ENCODE measurements at regions not wholly inside any gene's neighbourhood (a gene's known extent, or its start where the extent isn't known, plus 50 kb on each side); places are given as distances from the start of the nearest gene placed in this dataset.

DNA sequence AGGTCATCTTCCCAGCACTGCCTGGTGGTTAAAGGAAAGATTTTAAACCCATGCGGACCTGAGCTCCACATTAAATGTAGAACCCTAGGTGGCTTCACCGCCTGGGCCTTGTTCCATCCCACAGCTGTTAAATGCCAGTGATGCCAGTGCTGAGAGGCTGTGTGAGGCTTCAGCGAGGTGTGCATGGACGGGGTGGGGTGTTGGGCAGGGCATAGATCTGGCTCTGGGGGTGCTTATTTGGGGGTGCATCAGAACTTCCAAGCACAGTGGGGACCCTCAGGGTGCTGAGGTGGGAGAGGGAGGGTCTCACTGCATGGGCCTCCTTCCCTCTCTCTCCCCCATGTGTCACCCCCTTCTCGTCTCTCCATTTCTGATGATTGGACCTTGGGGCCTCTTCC, 90.1 kb upstream of the B3GAT1 start:
- Histone ChIP-seq H2AFZ (ENCODE audit: low read depth, low read length, poor library complexity, severe bottlenecking) (no peak overlapping the region), H3K27ac (ENCODE audit: low read depth, low read length) (no peak overlapping the region), H3K4me3 (replicated peaks in 1 of 2; ENCODE audit: low read depth in 1 of 2, low read length in 2 of 2) (no peak overlapping the region), H3K9me3 (ENCODE audit: control insufficient read depth in 1 of 2, insufficient read depth in 1 of 2, low read depth in 1 of 2, low read length in 2 of 2) (no peaks in the 10 kb centered on the region), H3K79me2 (ENCODE audit: insufficient read depth, low read length) (no peaks in the 10 kb centered on the region), H3K4me2 (ENCODE audit: low read length) (no peak overlapping the region), H3K4me1 (ENCODE audit: control insufficient read depth in 1 of 2, insufficient read depth in 2 of 2, low read length in 2 of 2) (no peaks in the 10 kb centered on the region), H3K9ac (ENCODE audit: low read length) (no peak overlapping the region), H3K36me3 (ENCODE audit: control insufficient read depth in 1 of 2, insufficient read depth in 2 of 2, low read length in 2 of 2) (no peaks in the 10 kb centered on the region), H3K9me2 (ENCODE audit: insufficient read depth) (no peaks in the 10 kb centered on the region), H3K27me3 (ENCODE audit: insufficient read depth, low read length) (peaks cover 6% of the 10 kb centered on the region; the same call in 1 of the 2 replicates), H4K20me1 (ENCODE audit: insufficient read depth) (no peaks in the 10 kb centered on the region)
- TF ChIP-seq EGR1 (IDR thresholded peaks at IDR 0.05; ENCODE audit: low read depth) (no peak), ZBTB33 (IDR thresholded peaks at IDR 0.05; ENCODE audit: extremely low read depth, insufficient replicate concordance, low read length) (no peak), FOSL1 (IDR thresholded peaks at IDR 0.05; ENCODE audit: low read depth) (no peak), SP1 (IDR thresholded peaks at IDR 0.05; ENCODE audit: low read depth) (no peak), ZFX (IDR thresholded peaks at IDR 0.05) (no peak), TCF7L2 (IDR thresholded peaks at IDR 0.05; ENCODE audit: borderline replicate concordance, extremely low read depth, insufficient read depth, insufficient read length) (no peak), YY1 (IDR thresholded peaks at IDR 0.05; ENCODE audit: extremely low read depth, insufficient replicate concordance, low read depth, low read length) (no peak), CEBPB (IDR thresholded peaks at IDR 0.05; ENCODE audit: low read depth) (no peak), CTCF (IDR thresholded peaks at IDR 0.05 in 2 of 3, conservative IDR thresholded peaks at IDR 0.05 in 1 of 3; ENCODE audit: borderline replicate concordance in 1 of 3, insufficient read depth in 1 of 3, low read depth in 2 of 3, low read length in 2 of 3) (no peak), ELF1 (IDR thresholded peaks at IDR 0.05; ENCODE audit: borderline replicate concordance, low read depth) (no peak), EZH2phosphoT487 (IDR thresholded peaks at IDR 0.05; ENCODE audit: borderline replicate concordance) (no peak)
- POLR2A ChIA-PET = no interaction called here
- DNase-seq (ENCODE audit: low read depth, low spot score) (no peak), ATAC-seq (no peak)
- CTCF ChIA-PET = no interaction called here
- RAD21 ChIA-PET (ENCODE audit: low non-redundant PET in 1 of 2, low total read pairs in 2 of 2, uncharacterized antibody in 2 of 2, unreplicated experiment in 2 of 2) = no interaction called here
- intact Hi-C loops (cut with micrococcal nuclease) = no loop called here
- no TSS peak for BruUV-seq (replicated peaks)

Data from HCT116 (cell line).